ENCODE measurements at regions not wholly inside any gene's neighbourhood (a gene's known extent, or its start where the extent isn't known, plus 50 kb on each side); places are given as distances from the start of the nearest gene placed in this dataset.
"Not testable (repeated sequence)": the region's sequence is repeated elsewhere in the genome, so short reads cannot be mapped to it uniquely, and the experiment has no call there.

- peaks cover 16% of the 10 kb centered on the region for H3K27me3 ChIP-seq
- not testable (repeated sequence) for H3K4me3 ChIP-seq, ATAC-seq, H3K36me3 ChIP-seq, H3K27ac ChIP-seq, H3K4me1 ChIP-seq, H3K9me3 ChIP-seq
- 75 to 77% methylated on average over 6 to 7 of the region's 15 CpGs for WGBS, 2 donors (ENCODE audit: low coverage in 1 of 2)
Measured at GRCh38 chr20:30521686-30522415, 735.6 kb upstream of the DEFB115 start.

- not testable (repeated sequence) for H3K27ac ChIP-seq, H3K4me3 ChIP-seq, H3K4me1 ChIP-seq, ATAC-seq, H3K36me3 ChIP-seq, H3K9me3 ChIP-seq
- WGBS, 2 donors (ENCODE audit: low coverage in 1 of 2), result 60 to 77% methylated on average over 4 of the region's 4 CpGs
- peaks cover 13% of the 10 kb centered on the region for H3K27me3 ChIP-seq
Measured at GRCh38 chr20:30524155-30524554, 733.3 kb upstream of the DEFB115 start.

- H3K4me3 ChIP-seq, H3K27ac ChIP-seq, ATAC-seq, H3K36me3 ChIP-seq, H3K9me3 ChIP-seq, H3K27me3 ChIP-seq, H3K4me1 ChIP-seq: not testable (repeated sequence)
- 43 to 67% methylated on average over 1 to 2 of the region's 2 CpGs for WGBS, 2 donors (ENCODE audit: low coverage in 1 of 2)
Measured at GRCh38 chr20:30524761-30525160, 732.7 kb upstream of the DEFB115 start.

- ATAC-seq, result not testable (repeated sequence)
Measured at GRCh38 chr20:30533653-30534052, 723.8 kb upstream of the DEFB115 start.

GRCh38 chr20:30537459-30537858 lies 720.0 kb upstream of the DEFB115 start:
- not testable (repeated sequence) for H3K36me3 ChIP-seq, H3K27ac ChIP-seq, H3K27me3 ChIP-seq, H3K4me1 ChIP-seq, ATAC-seq, H3K9me3 ChIP-seq
- 11 to 27% methylated on average over 5 to 14 of the region's 20 CpGs for WGBS, 2 donors (ENCODE audit: low coverage in 1 of 2)
- H3K4me3 ChIP-seq, result peak overlapping the region in 1 of 2 donors; percentile 37

More at GRCh38 chr20:30533653-30534052, 723.8 kb upstream of the DEFB115 start:
- H3K4me3 ChIP-seq, H3K36me3 ChIP-seq, H3K27me3 ChIP-seq, H3K27ac ChIP-seq, H3K4me1 ChIP-seq, H3K9me3 ChIP-seq: not testable (repeated sequence)

- H3K4me3 ChIP-seq, H3K9me3 ChIP-seq, H3K27me3 ChIP-seq, ATAC-seq, H3K36me3 ChIP-seq, H3K4me1 ChIP-seq, H3K27ac ChIP-seq: not testable (repeated sequence)
- WGBS, 2 donors (ENCODE audit: low coverage in 1 of 2), result 50 to 59% methylated on average over 1 to 3 of the region's 4 CpGs
Measured at GRCh38 chr20:30540330-30541069, 717.0 kb upstream of the DEFB115 start.

GRCh38 chr20:30551236-30551635 lies 706.2 kb upstream of the DEFB115 start:
- 44 to 64% methylated on average over 3 of the region's 4 CpGs for WGBS, 2 donors (ENCODE audit: low coverage in 1 of 2)
- H3K27ac ChIP-seq, H3K36me3 ChIP-seq, H3K9me3 ChIP-seq, ATAC-seq, H3K27me3 ChIP-seq, H3K4me1 ChIP-seq, H3K4me3 ChIP-seq: not testable (repeated sequence)

- H3K27ac ChIP-seq, H3K4me1 ChIP-seq, ATAC-seq, H3K9me3 ChIP-seq, H3K4me3 ChIP-seq, H3K27me3 ChIP-seq, H3K36me3 ChIP-seq: not testable (repeated sequence)
- WGBS, 2 donors (ENCODE audit: low coverage in 1 of 2), result 43% methylated on average over 1 of the region's 1 CpG; no CpG with 5 or more reads in 1 of the 2 donors
Measured at GRCh38 chr20:30556797-30557196, 700.7 kb upstream of the DEFB115 start.

GRCh38 chr20:30565086-30565485 lies 692.4 kb upstream of the DEFB115 start:
- ATAC-seq, H3K4me3 ChIP-seq, H3K27me3 ChIP-seq, H3K36me3 ChIP-seq, H3K4me1 ChIP-seq, H3K27ac ChIP-seq, H3K9me3 ChIP-seq: not testable (repeated sequence)
- 49 to 67% methylated on average over 4 to 12 of the region's 19 CpGs for WGBS, 2 donors (ENCODE audit: low coverage in 1 of 2)

- H3K36me3 ChIP-seq, H3K9me3 ChIP-seq, H3K4me1 ChIP-seq, H3K27ac ChIP-seq, ATAC-seq, H3K4me3 ChIP-seq, H3K27me3 ChIP-seq: not testable (repeated sequence)
- 86 to 90% methylated on average over 5 to 6 of the region's 12 CpGs for whole genome bisulfite sequencing, 2 donors (ENCODE audit: low coverage in 1 of 2)
Measured at GRCh38 chr20:30569867-30570266, 687.6 kb upstream of the DEFB115 start.

GRCh38 chr20:30570622-30571021 lies 686.8 kb upstream of the DEFB115 start:
- ATAC-seq, H3K27ac ChIP-seq, H3K27me3 ChIP-seq, H3K9me3 ChIP-seq, H3K36me3 ChIP-seq, H3K4me1 ChIP-seq, H3K4me3 ChIP-seq: not testable (repeated sequence)
- 57 to 80% methylated on average over 1 to 2 of the region's 4 CpGs for WGBS, 2 donors (ENCODE audit: low coverage in 1 of 2)

GRCh38 chr20:30574337-30574736 lies 683.1 kb upstream of the DEFB115 start:
- H3K9me3 ChIP-seq, H3K36me3 ChIP-seq, H3K4me3 ChIP-seq, ATAC-seq, H3K27me3 ChIP-seq, H3K27ac ChIP-seq: not testable (repeated sequence)
- WGBS, 2 donors (ENCODE audit: low coverage in 1 of 2), result 18 to 55% methylated on average over 2 of the region's 2 CpGs
- H3K4me1 ChIP-seq, result peaks cover 0 to 11% (median 0%) of the 10 kb centered on the region in 3 donors

GRCh38 chr20:30579069-30579468 lies 678.4 kb upstream of the DEFB115 start:
- not testable (repeated sequence) for ATAC-seq, H3K36me3 ChIP-seq, H3K27me3 ChIP-seq, H3K9me3 ChIP-seq
- peaks cover 0 to 13% (median 0%) of the 10 kb centered on the region in 3 donors for H3K4me1 ChIP-seq
- H3K4me3 ChIP-seq, result peak overlapping the region; percentile 4 to 52
- 40 to 60% methylated on average over 6 of the region's 6 CpGs for WGBS, 2 donors (ENCODE audit: low coverage in 1 of 2)
- H3K27ac ChIP-seq, result peak overlapping the region in 2 of 4 donors; percentile 54 to 76
